ENCODE measurements at regions not wholly inside any gene's neighbourhood (a gene's known extent, or its start where the extent isn't known, plus 50 kb on each side); places are given as distances from the start of the nearest gene placed in this dataset.

DNA sequence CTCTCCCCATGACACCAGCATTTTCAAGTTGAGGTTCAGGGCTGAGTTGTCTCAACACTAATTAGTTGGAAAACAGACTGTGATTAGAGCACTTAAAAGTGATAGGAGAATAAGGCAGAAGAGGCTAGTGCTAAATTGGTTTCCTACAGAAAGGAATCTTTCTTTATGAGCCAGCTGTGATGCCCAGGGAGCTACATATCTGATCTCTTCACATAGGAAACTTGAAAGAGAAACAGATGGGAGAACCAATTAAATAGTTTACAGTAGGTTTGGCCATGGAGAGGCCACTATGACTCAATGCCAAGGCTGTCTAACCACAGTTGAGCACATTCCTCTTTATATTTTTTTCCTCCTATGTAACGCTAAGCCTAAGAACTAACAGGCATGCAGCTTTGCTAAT, 418.3 kb upstream of the CYRIA start:
- no peaks in the 10 kb centered on the region for H3K27me3 ChIP-seq (ENCODE audit: control insufficient read depth in 2 of 2, insufficient read depth in 2 of 2, low read length in 2 of 2)
- H3K4me3 Mint-ChIP-seq = no peak overlapping the region
- ChIA-PET CTCF (no interaction called here), POLR2A (no interaction called here)
- no peaks in the 10 kb centered on the region for H3K27me3 Mint-ChIP-seq
- H3K27ac Mint-ChIP-seq = no peak overlapping the region
- H3K36me3 Mint-ChIP-seq = no peaks in the 10 kb centered on the region
- peaks cover 0 to 16% (median 7%) of the 10 kb centered on the region in 11 donors for H3K9me3 Mint-ChIP-seq
- H3K27ac ChIP-seq (ENCODE audit: low read depth, low read length) = no peak overlapping the region
- ATAC-seq (no peak), DNase-seq (no peak)
- intact Hi-C loops (cut with micrococcal nuclease) = no loop called here
- no peak overlapping the region for H3K4me3 ChIP-seq (ENCODE audit: low read length)
- H3K4me1 Mint-ChIP-seq = no peaks in the 10 kb centered on the region
- no peaks in the 10 kb centered on the region for H3K4me1 ChIP-seq (ENCODE audit: control insufficient read depth in 2 of 2, insufficient read depth in 2 of 2, low read length in 2 of 2)
- H3K9me3 ChIP-seq (ENCODE audit: control insufficient read depth in 2 of 3, low read length in 3 of 3) = peaks cover 0 to 6% (median 0%) of the 10 kb centered on the region in 3 experiments
- no peaks in the 10 kb centered on the region for H3K36me3 ChIP-seq (ENCODE audit: control insufficient read depth in 2 of 3, insufficient read depth in 3 of 3, low read length in 3 of 3)

DNA sequence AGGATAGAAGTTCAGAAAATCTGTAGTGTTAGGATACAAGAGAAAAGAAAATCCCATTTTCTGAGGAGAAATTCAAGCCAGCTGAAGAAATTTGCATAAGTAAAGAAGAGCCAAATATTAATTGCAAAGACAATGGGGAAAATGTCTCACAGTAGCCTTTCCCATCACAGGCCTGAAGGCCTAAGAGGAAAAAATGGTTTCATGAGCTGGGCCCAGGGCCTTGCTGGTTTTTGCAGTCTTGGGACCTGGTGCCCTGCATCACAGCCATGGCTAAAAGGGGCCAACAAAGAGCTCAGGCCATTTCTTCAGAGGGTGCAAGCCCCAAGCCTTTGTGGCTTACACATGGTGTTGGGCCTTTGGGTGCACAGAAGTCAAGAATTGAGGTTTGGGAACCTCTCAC, 413.6 kb upstream of the CYRIA start:
- Mint-ChIP-seq H3K4me1 (no peaks in the 10 kb centered on the region), H3K9me3 (peaks cover 2 to 27% (median 14%) of the 10 kb centered on the region in 11 donors), H3K27ac (no peak overlapping the region), H3K27me3 (no peaks in the 10 kb centered on the region), H3K36me3 (no peaks in the 10 kb centered on the region), H3K4me3 (no peak overlapping the region)
- ATAC-seq = no peak
- ChIA-PET CTCF (no interaction called here), POLR2A (no interaction called here)
- H3K9me3 ChIP-seq (ENCODE audit: control insufficient read depth in 2 of 3, low read length in 3 of 3) = peaks cover 0 to 6% (median 0%) of the 10 kb centered on the region in 3 experiments
- H3K27ac ChIP-seq (ENCODE audit: low read depth, low read length) = no peak overlapping the region
- no peak for DNase-seq
- no peaks in the 10 kb centered on the region for H3K36me3 ChIP-seq (ENCODE audit: control insufficient read depth in 2 of 3, insufficient read depth in 3 of 3, low read length in 3 of 3)
- intact Hi-C loops (cut with micrococcal nuclease) = no loop called here
- H3K4me3 ChIP-seq (ENCODE audit: low read length) = no peak overlapping the region
- H3K4me1 ChIP-seq (ENCODE audit: control insufficient read depth in 2 of 2, insufficient read depth in 2 of 2, low read length in 2 of 2) = no peaks in the 10 kb centered on the region
- no peaks in the 10 kb centered on the region for H3K27me3 ChIP-seq (ENCODE audit: control insufficient read depth in 2 of 2, insufficient read depth in 2 of 2, low read length in 2 of 2)

DNA sequence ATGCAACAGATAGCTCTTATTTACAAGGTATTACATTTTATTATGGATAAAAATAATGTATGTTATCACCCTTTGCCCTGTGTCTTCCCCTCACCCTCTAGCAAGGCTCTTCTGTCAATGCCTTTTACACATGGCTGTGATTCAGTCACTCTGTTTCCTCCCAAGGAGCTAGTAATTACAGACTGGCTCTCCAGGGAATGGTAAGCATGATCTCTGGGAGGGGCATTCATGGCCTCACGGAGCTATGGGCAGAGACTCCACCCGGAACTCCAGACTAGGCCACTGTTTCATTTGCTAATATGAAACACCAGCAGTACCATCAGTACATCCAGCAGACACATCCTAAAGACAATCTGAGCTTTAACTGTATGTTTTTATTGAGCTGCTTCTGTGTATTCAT, 410.9 kb upstream of the CYRIA start:
- Histone ChIP-seq H3K4me1 (ENCODE audit: control insufficient read depth in 2 of 2, insufficient read depth in 2 of 2, low read length in 2 of 2) (no peaks in the 10 kb centered on the region), H3K9me3 (ENCODE audit: control insufficient read depth in 2 of 3, low read length in 3 of 3) (peaks cover 0 to 6% (median 0%) of the 10 kb centered on the region in 3 experiments), H3K4me3 (ENCODE audit: low read length) (no peak overlapping the region), H3K36me3 (ENCODE audit: control insufficient read depth in 2 of 3, insufficient read depth in 3 of 3, low read length in 3 of 3) (no peaks in the 10 kb centered on the region), H3K27me3 (ENCODE audit: control insufficient read depth in 2 of 2, insufficient read depth in 2 of 2, low read length in 2 of 2) (no peaks in the 10 kb centered on the region), H3K27ac (ENCODE audit: low read depth, low read length) (no peak overlapping the region)
- intact Hi-C loops (cut with micrococcal nuclease) = no loop called here
- DNase-seq (no peak), ATAC-seq (no peak)
- Mint-ChIP-seq H3K9me3 (peaks cover 2 to 37% (median 16%) of the 10 kb centered on the region in 11 donors), H3K4me3 (no peak overlapping the region), H3K27ac (no peak overlapping the region), H3K36me3 (no peaks in the 10 kb centered on the region), H3K4me1 (no peaks in the 10 kb centered on the region), H3K27me3 (no peaks in the 10 kb centered on the region)
- ChIA-PET CTCF (no interaction called here), POLR2A (no interaction called here)

GRCh38 chr2:17070711-17071110, 405.1 kb upstream of the CYRIA start:
- Mint-ChIP-seq H3K4me3 (no peak overlapping the region), H3K27me3 (no peaks in the 10 kb centered on the region), H3K27ac (no peak overlapping the region), H3K9me3 (peaks cover 0 to 16% (median 3%) of the 10 kb centered on the region in 11 donors), H3K4me1 (no peaks in the 10 kb centered on the region), H3K36me3 (no peaks in the 10 kb centered on the region)
- no peak for DNase-seq
- Histone ChIP-seq H3K4me1 (ENCODE audit: control insufficient read depth in 2 of 2, insufficient read depth in 2 of 2, low read length in 2 of 2) (no peaks in the 10 kb centered on the region), H3K4me3 (ENCODE audit: low read length) (no peak overlapping the region), H3K36me3 (ENCODE audit: control insufficient read depth in 2 of 3, insufficient read depth in 3 of 3, low read length in 3 of 3) (no peaks in the 10 kb centered on the region), H3K9me3 (ENCODE audit: control insufficient read depth in 2 of 3, low read length in 3 of 3) (peaks cover 0 to 5% (median 0%) of the 10 kb centered on the region in 3 experiments), H3K27ac (ENCODE audit: low read depth, low read length) (no peak overlapping the region), H3K27me3 (ENCODE audit: control insufficient read depth in 2 of 2, insufficient read depth in 2 of 2, low read length in 2 of 2) (no peaks in the 10 kb centered on the region)
- ATAC-seq = no peak
- CTCF ChIA-PET = no interaction called here
- intact Hi-C loops (cut with micrococcal nuclease) = no loop called here
- POLR2A ChIA-PET = no interaction called here

- POLR2A ChIA-PET = no interaction called here
- Histone ChIP-seq H3K36me3 (ENCODE audit: control insufficient read depth in 2 of 3, insufficient read depth in 3 of 3, low read length in 3 of 3) (no peaks in the 10 kb centered on the region), H3K4me3 (ENCODE audit: low read length) (no peak overlapping the region), H3K27ac (ENCODE audit: low read depth, low read length) (no peak overlapping the region), H3K27me3 (ENCODE audit: control insufficient read depth in 2 of 2, insufficient read depth in 2 of 2, low read length in 2 of 2) (no peaks in the 10 kb centered on the region), H3K9me3 (ENCODE audit: control insufficient read depth in 2 of 3, low read length in 3 of 3) (peaks cover 0 to 5% (median 0%) of the 10 kb centered on the region in 3 experiments), H3K4me1 (ENCODE audit: control insufficient read depth in 2 of 2, insufficient read depth in 2 of 2, low read length in 2 of 2) (no peaks in the 10 kb centered on the region)
- Mint-ChIP-seq H3K36me3 (no peaks in the 10 kb centered on the region), H3K4me3 (no peak overlapping the region), H3K27me3 (no peaks in the 10 kb centered on the region), H3K27ac (no peak overlapping the region), H3K9me3 (peaks cover 0 to 18% (median 3%) of the 10 kb centered on the region in 11 donors), H3K4me1 (no peaks in the 10 kb centered on the region)
- CTCF ChIA-PET = no interaction called here
- intact Hi-C loops (cut with micrococcal nuclease) = no loop called here
- ATAC-seq (no peak), DNase-seq (no peak)
Measured at GRCh38 chr2:17069564-17069963, 403.9 kb upstream of the CYRIA start.

GRCh38 chr2:17068021-17068420, 402.4 kb upstream of the CYRIA start:
- no peaks in the 10 kb centered on the region for H3K27me3 Mint-ChIP-seq
- ChIA-PET POLR2A (no interaction called here), CTCF (no interaction called here)
- Histone ChIP-seq H3K4me1 (ENCODE audit: control insufficient read depth in 2 of 2, insufficient read depth in 2 of 2, low read length in 2 of 2) (no peaks in the 10 kb centered on the region), H3K27ac (ENCODE audit: low read depth, low read length) (no peak overlapping the region), H3K36me3 (ENCODE audit: control insufficient read depth in 2 of 3, insufficient read depth in 3 of 3, low read length in 3 of 3) (no peaks in the 10 kb centered on the region), H3K27me3 (ENCODE audit: control insufficient read depth in 2 of 2, insufficient read depth in 2 of 2, low read length in 2 of 2) (no peaks in the 10 kb centered on the region), H3K4me3 (ENCODE audit: low read length) (no peak overlapping the region), H3K9me3 (ENCODE audit: control insufficient read depth in 2 of 3, low read length in 3 of 3) (peaks cover 0 to 5% (median 0%) of the 10 kb centered on the region in 3 experiments)
- intact Hi-C loops (cut with micrococcal nuclease) = no loop called here
- no peaks in the 10 kb centered on the region for H3K36me3 Mint-ChIP-seq
- no peak for ATAC-seq
- H3K9me3 Mint-ChIP-seq = peaks cover 0 to 18% (median 3%) of the 10 kb centered on the region in 11 donors
- no peak overlapping the region for H3K27ac Mint-ChIP-seq
- DNase-seq = no peak
- no peak overlapping the region for H3K4me3 Mint-ChIP-seq
- H3K4me1 Mint-ChIP-seq = no peaks in the 10 kb centered on the region

- intact Hi-C loops (cut with micrococcal nuclease) = no loop called here
- no peak overlapping the region for H3K4me3 Mint-ChIP-seq
- Histone ChIP-seq H3K27me3 (ENCODE audit: control insufficient read depth in 2 of 2, insufficient read depth in 2 of 2, low read length in 2 of 2) (no peaks in the 10 kb centered on the region), H3K4me1 (ENCODE audit: control insufficient read depth in 2 of 2, insufficient read depth in 2 of 2, low read length in 2 of 2) (no peaks in the 10 kb centered on the region), H3K9me3 (ENCODE audit: control insufficient read depth in 2 of 3, low read length in 3 of 3) (no peaks in the 10 kb centered on the region), H3K4me3 (ENCODE audit: low read length) (no peak overlapping the region), H3K27ac (ENCODE audit: low read depth, low read length) (no peak overlapping the region), H3K36me3 (ENCODE audit: control insufficient read depth in 2 of 3, insufficient read depth in 3 of 3, low read length in 3 of 3) (no peaks in the 10 kb centered on the region)
- POLR2A ChIA-PET = no interaction called here
- H3K9me3 Mint-ChIP-seq = peaks cover 0 to 8% (median 0%) of the 10 kb centered on the region in 11 donors
- H3K36me3 Mint-ChIP-seq = no peaks in the 10 kb centered on the region
- no peak for ATAC-seq
- H3K27me3 Mint-ChIP-seq = no peaks in the 10 kb centered on the region
- no peak for DNase-seq
- no peaks in the 10 kb centered on the region for H3K4me1 Mint-ChIP-seq
- CTCF ChIA-PET = no interaction called here
- no peak overlapping the region for H3K27ac Mint-ChIP-seq
Measured at GRCh38 chr2:17065536-17065935, 399.9 kb upstream of the CYRIA start.

Data from naive thymus-derived CD4-positive, alpha-beta T cell (primary cell).